PFSK-1 (cell line): ENCODE measurements at regions not wholly inside any gene's neighbourhood (a gene's known extent, or its start where the extent isn't known, plus 50 kb on each side); places are given as distances from the start of the nearest gene placed in this dataset.

Experiments used
- FOXP2 ChIP-seq: optimal IDR thresholded peaks from 2 replicates; pipeline ENCODE3; 2011; ENCODE audit warnings: borderline replicate concordance, control low read depth, inconsistent platforms; ENCODE audit not compliant: insufficient read depth; ENCODE audit errors: extremely low read length, extremely low read depth
- POLR2AphosphoS5 ChIP-seq: IDR thresholded peaks from 2 replicates; pipeline ENCODE4 v1.6.1; 2012; ENCODE audit warnings: low read depth, mild to moderate bottlenecking, control low read depth, low read length, moderate library complexity
- REST ChIP-seq, 2 experiments: IDR thresholded peaks; 2 replicates each; pipeline versions ENCODE4 v1.6.1 to v1.8.0; 2011 to 2012; ENCODE audit warnings: low read depth in 2 of 2, low read length in 2 of 2, control low read depth in 1 of 2, inconsistent platforms in 1 of 2, mild to moderate bottlenecking in 1 of 2, moderate library complexity in 1 of 2; ENCODE audit not compliant: insufficient read depth in 1 of 2
- SIN3A ChIP-seq: IDR thresholded peaks from 2 replicates; pipeline ENCODE4 v1.6.1; 2012; ENCODE audit warnings: mild to moderate bottlenecking, low read length, moderate library complexity, borderline replicate concordance; ENCODE audit not compliant: insufficient read depth
- TAF1 ChIP-seq: IDR thresholded peaks from 2 replicates; pipeline ENCODE4 v1.6.1; 2012; ENCODE audit warnings: low read length, control low read depth, borderline replicate concordance; ENCODE audit not compliant: insufficient read depth

- TF ChIP-seq POLR2AphosphoS5 (no peak), SIN3A (no peak), FOXP2 (no peak), REST (IDR thresholded peaks at IDR 0.05; ENCODE audit: insufficient read depth in 1 of 2, low read depth in 2 of 2, low read length in 2 of 2) (no peak), TAF1 (no peak)
These were observed 175.9 kb upstream of the NXPH2 start for GRCh38 chr2:138956116-138956515.

- no peak for TF ChIP-seq TAF1
- no peak for TF ChIP-seq SIN3A
- no peak for TF ChIP-seq POLR2AphosphoS5
- no peak for TF ChIP-seq REST (IDR thresholded peaks at IDR 0.05; ENCODE audit: insufficient read depth in 1 of 2, low read depth in 2 of 2, low read length in 2 of 2)
- TF ChIP-seq FOXP2: no peak
These were observed 170.3 kb upstream of the NXPH2 start for GRCh38 chr2:138950486-138950885.

- TF ChIP-seq REST (IDR thresholded peaks at IDR 0.05; ENCODE audit: insufficient read depth in 1 of 2, low read depth in 2 of 2, low read length in 2 of 2): no peak
- no peak for TF ChIP-seq SIN3A
- TF ChIP-seq TAF1: no peak
- TF ChIP-seq FOXP2: no peak
- no peak for TF ChIP-seq POLR2AphosphoS5
These were observed 169.3 kb upstream of the NXPH2 start for GRCh38 chr2:138949517-138949916.

- TF ChIP-seq TAF1 (no peak), POLR2AphosphoS5 (no peak), FOXP2 (no peak), SIN3A (no peak), REST (IDR thresholded peaks at IDR 0.05; ENCODE audit: insufficient read depth in 1 of 2, low read depth in 2 of 2, low read length in 2 of 2) (no peak)
These were observed 167.9 kb upstream of the NXPH2 start for GRCh38 chr2:138948070-138948539.

- TF ChIP-seq POLR2AphosphoS5 (no peak), FOXP2 (no peak), REST (IDR thresholded peaks at IDR 0.05; ENCODE audit: insufficient read depth in 1 of 2, low read depth in 2 of 2, low read length in 2 of 2) (no peak), TAF1 (no peak), SIN3A (no peak)
These were observed 163.3 kb upstream of the NXPH2 start for GRCh38 chr2:138943470-138943869.
